Tibial nerve (tissue), 4 donors: ENCODE measurements at regions not wholly inside any gene's neighbourhood (a gene's known extent, or its start where the extent isn't known, plus 50 kb on each side); places are given as distances from the start of the nearest gene placed in this dataset.

Experiments
- CTCF ChIP-seq, 5 experiments: fragments of 200-600 bp in 3 of 5; fragments of 450-650 bp in 2 of 5; sonication (generic) in 3 of 5; IDR thresholded peaks; one replicate each; pipeline ENCODE4 v1.5.1; 2016 to 2019; ENCODE audit warnings: antibody characterized with exemption in 5 of 5, mild to moderate bottlenecking in 3 of 5, moderate library complexity in 2 of 5
- EP300 ChIP-seq, 2 donors: sonication (generic); formaldehyde crosslinking; IDR thresholded peaks; one replicate each; pipeline ENCODE4 v1.6.1; 2017; ENCODE audit warnings: antibody characterized with exemption in 2 of 2, mild to moderate bottlenecking in 1 of 2
- POLR2A ChIP-seq, 2 donors: fragments of 450-650 bp; IDR thresholded peaks; one replicate each; pipeline ENCODE4 v1.6.1; 2017; ENCODE audit warnings: antibody characterized with exemption in 2 of 2, mild to moderate bottlenecking in 2 of 2, moderate library complexity in 2 of 2

- TF ChIP-seq CTCF (IDR thresholded peaks at IDR 0.05) (no peak), POLR2A (IDR thresholded peaks at IDR 0.05) (no peak), EP300 (IDR thresholded peaks at IDR 0.05) (no peak)
Observed at GRCh38 chr1:2874607-2875480, 73.4 kb upstream of the TTC34 start.
